Transverse colon (tissue), 4 donors: ENCODE measurements at regions not wholly inside any gene's neighbourhood (a gene's known extent, or its start where the extent isn't known, plus 50 kb on each side); places are given as distances from the start of the nearest gene placed in this dataset.

ENCODE experiments used
- CTCF ChIP-seq, 5 experiments: fragments of 200-600 bp in 3 of 5; fragments of 450-650 bp in 2 of 5; sonication (generic) in 3 of 5; IDR thresholded peaks; 1 replicate in 2 of 5; 2 replicates in 3 of 5; pipeline ENCODE4 v1.5.1; 2016 to 2017; ENCODE audit warnings: antibody characterized with exemption in 5 of 5, inconsistent platforms in 3 of 5, mild to moderate bottlenecking in 2 of 5, moderate library complexity in 1 of 5
- EP300 ChIP-seq: sonication (generic); formaldehyde crosslinking; IDR thresholded peaks from one replicate; pipeline ENCODE4 v1.6.1; 2017; ENCODE audit warnings: antibody characterized with exemption, low read depth
- POLR2A ChIP-seq: fragments of 450-650 bp; IDR thresholded peaks from one replicate; pipeline ENCODE4 v1.6.1; 2016; ENCODE audit warnings: antibody characterized with exemption, mild to moderate bottlenecking, moderate library complexity
- POLR2AphosphoS5 ChIP-seq, 3 donors: sonication (generic); formaldehyde crosslinking; IDR thresholded peaks; one replicate each; pipeline ENCODE4 v1.6.1; 2016; ENCODE audit warnings: antibody characterized with exemption in 3 of 3

- TF ChIP-seq POLR2AphosphoS5 (IDR thresholded peaks at IDR 0.05) (no peak), CTCF (IDR thresholded peaks at IDR 0.05) (no peak), POLR2A (no peak), EP300 (no peak)
Observed at GRCh38 chr12:58393152-58393551, 451.8 kb downstream of the ATP23 start.
